Right atrium auricular region (tissue), 2 donors: ENCODE measurements at regions not wholly inside any gene's neighbourhood (a gene's known extent, or its start where the extent isn't known, plus 50 kb on each side); places are given as distances from the start of the nearest gene placed in this dataset.

Source experiments
- DNase-seq: peaks from one replicate; pipeline ENCODE4 v3.0.0-alpha.2; 2019; ENCODE audit warnings: low spot score
- H3K27ac ChIP-seq, 2 donors: fragments of 200-600 bp; sonication (generic); 1 replicate in 1 of 2; 2 replicates in 1 of 2; pipeline ENCODE4 v1.5.1; 2016 to 2019
- H3K27me3 ChIP-seq, 2 donors: fragments of 200-600 bp; sonication (generic); one replicate each; pipeline versions ENCODE4 v1.5.1 to v1.6.0; 2017 to 2019
- H3K36me3 ChIP-seq: fragments of 200-600 bp; sonication (generic); one replicate; pipeline ENCODE4 v1.5.1; 2016
- H3K4me1 ChIP-seq, 2 donors: fragments of 200-600 bp; sonication (generic); one replicate each; pipeline versions ENCODE4 v1.5.1 to v1.6.0; 2017 to 2019
- H3K4me3 ChIP-seq, 2 donors: fragments of 200-600 bp; sonication (generic); 1 replicate in 1 of 2; 2 replicates in 1 of 2; pipeline ENCODE4 v1.5.1; 2017 to 2019; ENCODE audit warnings: mild to moderate bottlenecking in 1 of 2, moderate library complexity in 1 of 2
- H3K9me3 ChIP-seq, 2 donors: fragments of 200-600 bp; sonication (generic); one replicate each; pipeline ENCODE4 v1.5.1; 2019
- TF ChIP-seq, protein P1 (sequence below), 2 donors: fragments of 200-600 bp; sonication (generic); IDR thresholded peaks; one replicate each; pipeline ENCODE4 v1.5.1; 2019; ENCODE audit warnings: antibody characterized with exemption in 2 of 2

DNA sequence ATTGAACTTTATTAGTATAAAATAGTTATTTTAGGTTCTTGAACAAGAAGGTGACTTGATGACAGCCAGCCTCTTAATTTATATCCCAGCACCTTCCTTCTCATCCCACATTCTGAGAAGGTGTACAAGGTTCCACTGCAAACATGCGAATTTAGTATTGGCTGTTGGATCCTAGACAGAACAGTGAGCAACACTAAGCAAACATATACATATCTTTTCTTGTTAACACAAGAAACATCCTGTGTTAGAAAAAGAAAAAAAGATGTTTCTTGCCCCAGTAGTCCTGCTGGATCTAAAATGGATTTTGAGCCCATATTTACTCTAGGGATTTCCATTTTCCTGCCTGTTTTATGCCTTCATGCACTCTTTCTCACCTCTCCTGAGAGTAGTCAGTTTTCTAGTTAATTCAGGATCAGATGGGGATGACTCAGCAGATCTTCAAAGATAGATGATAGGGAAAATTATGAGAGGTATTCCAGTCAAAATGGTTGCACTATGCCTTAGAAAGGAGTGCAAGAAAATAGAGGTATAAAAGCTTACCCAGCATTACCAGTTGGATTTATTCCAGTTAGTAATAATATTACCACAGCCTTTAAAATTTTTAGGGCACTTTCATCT is 336.5 kb downstream of the MEIS1 start:
- H3K4me3 ChIP-seq = no peak overlapping the region
- no peaks in the 10 kb centered on the region for H3K27me3 ChIP-seq
- H3K27ac ChIP-seq = no peak overlapping the region
- H3K36me3 ChIP-seq = no peaks in the 10 kb centered on the region
- H3K9me3 ChIP-seq = no peaks in the 10 kb centered on the region
- TF ChIP-seq, protein P1, sequence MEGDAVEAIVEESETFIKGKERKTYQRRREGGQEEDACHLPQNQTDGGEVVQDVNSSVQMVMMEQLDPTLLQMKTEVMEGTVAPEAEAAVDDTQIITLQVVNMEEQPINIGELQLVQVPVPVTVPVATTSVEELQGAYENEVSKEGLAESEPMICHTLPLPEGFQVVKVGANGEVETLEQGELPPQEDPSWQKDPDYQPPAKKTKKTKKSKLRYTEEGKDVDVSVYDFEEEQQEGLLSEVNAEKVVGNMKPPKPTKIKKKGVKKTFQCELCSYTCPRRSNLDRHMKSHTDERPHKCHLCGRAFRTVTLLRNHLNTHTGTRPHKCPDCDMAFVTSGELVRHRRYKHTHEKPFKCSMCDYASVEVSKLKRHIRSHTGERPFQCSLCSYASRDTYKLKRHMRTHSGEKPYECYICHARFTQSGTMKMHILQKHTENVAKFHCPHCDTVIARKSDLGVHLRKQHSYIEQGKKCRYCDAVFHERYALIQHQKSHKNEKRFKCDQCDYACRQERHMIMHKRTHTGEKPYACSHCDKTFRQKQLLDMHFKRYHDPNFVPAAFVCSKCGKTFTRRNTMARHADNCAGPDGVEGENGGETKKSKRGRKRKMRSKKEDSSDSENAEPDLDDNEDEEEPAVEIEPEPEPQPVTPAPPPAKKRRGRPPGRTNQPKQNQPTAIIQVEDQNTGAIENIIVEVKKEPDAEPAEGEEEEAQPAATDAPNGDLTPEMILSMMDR (IDR thresholded peaks at IDR 0.05) = no peak
- DNase-seq = no peak
- H3K4me1 ChIP-seq = no peaks in the 10 kb centered on the region

DNA sequence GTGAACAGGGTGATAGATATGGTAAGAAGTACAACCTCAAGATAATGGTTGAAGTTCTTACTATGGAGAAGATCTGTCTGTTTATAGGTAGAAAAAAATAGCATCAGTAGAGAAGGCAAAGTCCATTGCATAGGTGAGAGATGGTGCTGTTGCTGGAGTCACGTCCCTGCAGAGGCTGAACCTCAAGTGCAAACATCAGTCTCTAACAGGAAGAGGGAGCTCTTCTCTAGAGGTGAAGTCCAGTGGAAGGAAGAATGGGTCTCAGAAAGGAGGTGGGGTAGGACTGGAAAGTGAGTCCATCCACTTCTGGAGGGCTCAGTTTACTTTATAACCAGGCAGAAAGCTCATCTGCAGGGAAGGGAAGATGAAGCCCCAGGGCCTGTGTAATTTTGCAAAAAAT is 337.7 kb downstream of the MEIS1 start:
- H3K4me1 ChIP-seq = no peaks in the 10 kb centered on the region
- no peak for DNase-seq
- TF ChIP-seq, protein P1 (IDR thresholded peaks at IDR 0.05) = no peak
- no peak overlapping the region for H3K4me3 ChIP-seq
- H3K36me3 ChIP-seq = no peaks in the 10 kb centered on the region
- no peaks in the 10 kb centered on the region for H3K9me3 ChIP-seq
- no peak overlapping the region for H3K27ac ChIP-seq
- H3K27me3 ChIP-seq = no peaks in the 10 kb centered on the region

DNA sequence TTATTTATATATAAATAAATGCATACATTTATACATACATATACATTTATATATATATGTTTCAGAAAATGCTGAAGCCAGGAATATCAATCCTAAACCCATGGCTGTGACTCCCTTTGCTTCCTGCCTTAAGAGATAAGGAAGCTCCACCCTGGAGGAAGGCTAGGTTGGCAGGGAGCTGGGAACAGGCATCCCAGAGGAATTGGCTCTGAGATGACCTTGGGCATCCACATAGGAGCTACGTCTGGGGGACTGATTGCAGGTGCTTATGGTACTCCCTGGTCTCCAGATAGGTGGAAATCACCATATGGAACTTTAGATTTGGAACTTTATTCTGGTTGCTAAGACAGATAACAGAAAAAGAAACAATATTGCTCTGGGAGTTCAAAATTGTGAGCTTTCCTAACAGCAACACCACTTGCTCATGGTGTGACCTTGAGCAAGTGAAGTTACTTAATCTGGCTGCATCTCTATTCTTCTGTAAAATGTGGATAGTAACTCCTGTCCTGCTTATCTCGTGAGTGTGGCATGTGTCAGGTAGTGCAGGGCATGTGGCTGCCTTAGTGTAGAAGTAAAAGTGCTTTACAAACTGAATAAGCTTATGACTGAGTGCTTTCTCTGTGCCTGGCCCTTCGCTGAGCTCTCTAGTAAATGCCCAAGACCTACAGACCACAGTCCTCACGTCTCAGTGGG is 341.0 kb downstream of the MEIS1 start:
- no peaks in the 10 kb centered on the region for H3K36me3 ChIP-seq
- H3K4me3 ChIP-seq = no peak overlapping the region
- H3K27ac ChIP-seq = no peak overlapping the region
- H3K27me3 ChIP-seq = no peaks in the 10 kb centered on the region
- no peaks in the 10 kb centered on the region for H3K9me3 ChIP-seq
- DNase-seq = no peak
- no peaks in the 10 kb centered on the region for H3K4me1 ChIP-seq
- TF ChIP-seq, protein P1 (IDR thresholded peaks at IDR 0.05) = no peak

DNA sequence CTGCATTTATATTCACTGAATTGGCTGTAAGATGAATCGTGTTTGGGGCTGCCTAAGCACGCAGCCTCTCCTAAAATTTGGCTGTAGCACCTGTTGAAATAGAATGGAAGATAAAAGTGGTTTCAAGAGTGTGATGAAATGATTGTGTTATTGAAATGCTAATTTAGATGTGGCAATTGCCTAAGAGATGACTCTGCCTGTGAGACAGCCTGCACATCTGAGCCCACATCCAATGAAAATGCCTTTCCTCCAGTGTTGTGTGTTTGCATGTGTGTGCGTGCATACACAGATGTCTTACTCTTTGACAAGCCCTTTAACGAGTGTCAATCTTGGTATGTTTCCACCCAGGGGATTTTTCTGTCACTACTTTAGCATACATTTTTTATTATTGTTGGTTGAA is 346.9 kb downstream of the MEIS1 start:
- TF ChIP-seq, protein P1 (IDR thresholded peaks at IDR 0.05) = no peak
- H3K9me3 ChIP-seq = no peaks in the 10 kb centered on the region
- no peak overlapping the region for H3K27ac ChIP-seq

DNA sequence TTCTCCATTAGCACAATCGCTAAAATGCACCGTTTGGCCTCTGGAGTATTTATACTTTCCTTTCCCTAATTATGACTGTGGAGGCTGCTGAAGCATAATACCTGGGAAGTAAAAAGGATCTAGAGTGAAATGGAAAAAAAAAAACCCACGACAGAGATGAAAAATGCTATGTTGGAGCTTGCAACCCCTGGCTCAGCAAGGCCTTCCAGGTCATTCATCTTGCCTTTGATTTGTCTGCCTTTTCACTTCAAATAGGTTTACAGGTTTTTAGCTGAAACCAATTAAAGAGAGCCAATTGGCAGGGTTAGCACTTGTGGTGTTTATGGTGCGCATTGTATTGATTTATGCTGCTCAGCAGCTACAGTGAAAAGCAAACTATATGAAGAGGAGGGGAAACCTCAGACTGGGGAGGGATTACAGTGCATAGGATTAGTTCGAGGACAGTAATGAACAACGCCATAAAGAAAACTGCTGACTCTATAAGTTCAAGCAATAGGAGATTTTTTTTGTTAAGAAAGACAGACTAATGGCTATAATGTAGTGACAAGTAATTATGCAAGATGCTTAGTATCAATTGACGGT is 347.9 kb downstream of the MEIS1 start:
- Histone ChIP-seq H3K27ac (no peak overlapping the region), H3K27me3 (no peaks in the 10 kb centered on the region), H3K9me3 (no peaks in the 10 kb centered on the region), H3K36me3 (no peaks in the 10 kb centered on the region), H3K4me1 (no peaks in the 10 kb centered on the region), H3K4me3 (no peak overlapping the region)
- DNase-seq = no peak
- TF ChIP-seq, protein P1 (IDR thresholded peaks at IDR 0.05) = no peak

More for the DNA sequence above, 346.9 kb downstream of the MEIS1 start:
- no peaks in the 10 kb centered on the region for H3K4me1 ChIP-seq
- H3K4me3 ChIP-seq = no peak overlapping the region
- no peaks in the 10 kb centered on the region for H3K36me3 ChIP-seq
- DNase-seq = no peak
- H3K27me3 ChIP-seq = no peaks in the 10 kb centered on the region
